ENCODE measurements at regions not wholly inside any gene's neighbourhood (a gene's known extent, or its start where the extent isn't known, plus 50 kb on each side); places are given as distances from the start of the nearest gene placed in this dataset.

- no peaks in the 10 kb centered on the region for H3K9me3 Mint-ChIP-seq
- peak overlapping the region; percentile 91 for H3K27ac Mint-ChIP-seq
- no peak overlapping the region for H3K4me3 Mint-ChIP-seq
These were observed 413.0 kb upstream of the ADARB2 start for GRCh38 chr10:2150288-2150687.

GRCh38 chr10:2145926-2146478, 408.7 kb upstream of the ADARB2 start:
- Mint-ChIP-seq H3K9me3 (no peaks in the 10 kb centered on the region), H3K27ac (no peak overlapping the region), H3K36me3 (no peaks in the 10 kb centered on the region), H3K4me3 (no peak overlapping the region), H3K27me3 (ENCODE audit: low read depth) (no peaks in the 10 kb centered on the region; the same call in 1 of the 2 replicates), H3K4me1 (peaks cover 35% of the 10 kb centered on the region)
- CTCF ChIA-PET, result interaction anchor here (2.2 kb wide), 1 partner anchor 8 kb away, joined by 6 read pairs; no protein-coding TSS in a partner anchor
- POLR2A ChIA-PET, result no interaction called here
- ATAC-seq (no peak), DNase-seq (ENCODE audit: low spot score) (no peak)
- TF ChIP-seq RORB (CRISPR knock-in tag; IDR thresholded peaks at IDR 0.05), result no peak
- TF ChIP-seq CTCF (IDR thresholded peaks at IDR 0.05), result no peak
- no peak for TF ChIP-seq USF1 (CRISPR knock-in tag; IDR thresholded peaks at IDR 0.05)
- no peak for TF ChIP-seq ZNF532 (CRISPR knock-in tag; IDR thresholded peaks at IDR 0.05; ENCODE audit: borderline replicate concordance)
- no peak for TF ChIP-seq GABPB1 (CRISPR knock-in tag; IDR thresholded peaks at IDR 0.05)
- TF ChIP-seq ESRRA (CRISPR knock-in tag; IDR thresholded peaks at IDR 0.05; ENCODE audit: borderline replicate concordance), result no peak
- TF ChIP-seq JAZF1 (CRISPR knock-in tag; IDR thresholded peaks at IDR 0.05), result no peak
- no peak for TF ChIP-seq ZNF263 (CRISPR knock-in tag; IDR thresholded peaks at IDR 0.05; ENCODE audit: low read depth)

More at GRCh38 chr10:2150288-2150687, 413.0 kb upstream of the ADARB2 start:
- ChIA-PET POLR2A (no interaction called here), CTCF (interaction anchor here (1.0 kb wide), 1 partner anchor 13 kb away, joined by 3 read pairs; no protein-coding TSS in a partner anchor)
- H3K36me3 Mint-ChIP-seq, result no peaks in the 10 kb centered on the region
- no peak for TF ChIP-seq JAZF1 (CRISPR knock-in tag; IDR thresholded peaks at IDR 0.05)
- TF ChIP-seq SMAD4 (CRISPR knock-in tag; IDR thresholded peaks at IDR 0.05), result no peak
- no peak for TF ChIP-seq PRDM15 (CRISPR knock-in tag; IDR thresholded peaks at IDR 0.05)
- no peak for TF ChIP-seq ZNF317 (CRISPR knock-in tag; IDR thresholded peaks at IDR 0.05; ENCODE audit: borderline replicate concordance, low read depth)
- TF ChIP-seq AFF4 (CRISPR knock-in tag; IDR thresholded peaks at IDR 0.05; ENCODE audit: borderline replicate concordance), result no peak
- peak; percentile 60; the same call in 1 of the 2 replicates for ATAC-seq
- H3K4me1 Mint-ChIP-seq, result peaks cover 18% of the 10 kb centered on the region
- H3K27me3 Mint-ChIP-seq (ENCODE audit: low read depth), result no peaks in the 10 kb centered on the region
- no peak for DNase-seq (ENCODE audit: low spot score)
